AG04449 (cell line): ENCODE measurements at regions not wholly inside any gene's neighbourhood (a gene's known extent, or its start where the extent isn't known, plus 50 kb on each side); places are given as distances from the start of the nearest gene placed in this dataset.

Experiments used
- CTCF ChIA-PET: fragments of 350-600 bp; formaldehyde crosslinking; extraction: SDS; loops from one replicate; lab custom pipeline; 2021; ENCODE audit warnings: antibody characterized with exemption; lab: Yijun Ruan, JAX
- POLR2A ChIA-PET: fragments of 400-600, 350-600 bp; formaldehyde crosslinking; extraction: SDS; loops from one replicate; lab custom pipeline; 2020; ENCODE audit warnings: antibody characterized with exemption, inconsistent platforms; lab: Yijun Ruan, JAX
- DNase-seq: peaks from one replicate; pipeline ENCODE4 v3.0.0-alpha.2; 2010; ENCODE audit warnings: low read depth, low spot score
- H3K4me3 ChIP-seq: 2 replicates; pipeline ENCODE4 v1.5.1; 2011; ENCODE audit warnings: low read depth, mild to moderate bottlenecking, control low read depth, low read length
- TF ChIP-seq, protein P1 (sequence below): IDR thresholded peaks from one replicate; pipeline ENCODE4 v1.5.1; 2011; ENCODE audit warnings: mild to moderate bottlenecking, moderate library complexity, low read length, control low read depth, inconsistent platforms; ENCODE audit not compliant: insufficient read depth; ENCODE audit errors: missing control alignments

DNA sequence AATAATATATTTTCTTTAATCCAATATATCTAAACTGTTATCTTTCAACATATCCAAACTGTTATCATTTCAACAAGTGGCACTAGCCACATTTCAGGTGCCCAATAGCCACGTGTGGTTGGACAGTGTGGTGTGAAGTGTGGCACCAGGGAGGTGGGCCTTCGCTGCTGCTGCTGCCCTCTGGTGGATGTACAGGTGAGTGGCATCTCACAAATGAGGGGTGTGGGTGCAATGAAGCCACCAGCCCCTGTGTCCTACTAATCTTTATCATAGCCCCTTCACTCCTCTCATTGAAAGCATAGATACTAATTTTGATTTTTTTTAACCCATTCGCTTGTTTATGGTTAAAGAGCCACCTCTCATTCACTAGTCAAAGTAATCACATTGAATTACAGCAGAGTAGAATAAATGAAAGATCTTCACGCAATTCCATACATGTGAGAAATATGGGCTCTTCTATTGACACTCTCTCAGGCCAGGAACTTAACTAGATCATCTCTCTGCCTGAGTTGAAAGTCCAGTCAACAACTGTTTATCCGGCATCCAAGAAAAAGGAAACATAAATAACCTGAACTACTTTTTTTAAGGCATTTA is 499.2 kb downstream of the OMA1 start:
- ChIA-PET CTCF (interaction anchor here (1.1 to 1.3 kb wide), 2 partner anchors 27 to 623 kb away, joined by 4 read pairs; no protein-coding TSS in a partner anchor), POLR2A (no interaction called here)
- TF ChIP-seq, protein P1, sequence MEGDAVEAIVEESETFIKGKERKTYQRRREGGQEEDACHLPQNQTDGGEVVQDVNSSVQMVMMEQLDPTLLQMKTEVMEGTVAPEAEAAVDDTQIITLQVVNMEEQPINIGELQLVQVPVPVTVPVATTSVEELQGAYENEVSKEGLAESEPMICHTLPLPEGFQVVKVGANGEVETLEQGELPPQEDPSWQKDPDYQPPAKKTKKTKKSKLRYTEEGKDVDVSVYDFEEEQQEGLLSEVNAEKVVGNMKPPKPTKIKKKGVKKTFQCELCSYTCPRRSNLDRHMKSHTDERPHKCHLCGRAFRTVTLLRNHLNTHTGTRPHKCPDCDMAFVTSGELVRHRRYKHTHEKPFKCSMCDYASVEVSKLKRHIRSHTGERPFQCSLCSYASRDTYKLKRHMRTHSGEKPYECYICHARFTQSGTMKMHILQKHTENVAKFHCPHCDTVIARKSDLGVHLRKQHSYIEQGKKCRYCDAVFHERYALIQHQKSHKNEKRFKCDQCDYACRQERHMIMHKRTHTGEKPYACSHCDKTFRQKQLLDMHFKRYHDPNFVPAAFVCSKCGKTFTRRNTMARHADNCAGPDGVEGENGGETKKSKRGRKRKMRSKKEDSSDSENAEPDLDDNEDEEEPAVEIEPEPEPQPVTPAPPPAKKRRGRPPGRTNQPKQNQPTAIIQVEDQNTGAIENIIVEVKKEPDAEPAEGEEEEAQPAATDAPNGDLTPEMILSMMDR: peak; percentile 71
- H3K4me3 ChIP-seq: no peak overlapping the region
- DNase-seq: no peak

DNA sequence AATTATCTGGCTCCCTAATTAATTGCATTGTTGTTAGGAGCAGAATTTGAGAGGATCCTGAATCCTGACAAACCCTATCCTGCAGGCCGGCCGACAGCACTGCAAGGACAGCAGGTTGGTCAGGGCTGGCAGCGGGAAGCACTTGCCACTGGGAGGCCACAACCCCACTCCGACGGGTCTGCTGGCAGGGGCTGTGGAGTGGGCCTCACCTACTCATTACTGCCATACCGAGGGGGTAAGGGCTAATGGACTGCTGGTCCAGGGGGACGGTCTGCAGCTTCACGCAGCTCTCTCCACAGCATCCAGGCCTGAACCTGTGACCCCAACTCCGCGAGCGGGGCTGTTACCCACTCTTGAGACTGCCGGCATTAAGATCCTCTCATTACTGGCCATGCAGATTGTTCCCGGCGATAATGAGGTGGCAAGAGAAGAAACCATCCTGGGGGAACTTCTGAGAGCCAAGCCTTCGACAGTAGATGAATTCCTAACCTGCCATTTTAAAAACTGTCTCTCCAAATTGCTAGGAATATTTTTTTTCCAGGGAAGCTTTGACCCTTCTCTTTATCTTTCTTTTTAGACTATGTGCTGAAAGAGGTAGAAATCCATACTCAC is 501.3 kb downstream of the OMA1 start:
- POLR2A ChIA-PET: no interaction called here
- DNase-seq: no peak
- TF ChIP-seq, protein P1: no peak
- CTCF ChIA-PET: no interaction called here
- H3K4me3 ChIP-seq: no peak overlapping the region

DNA sequence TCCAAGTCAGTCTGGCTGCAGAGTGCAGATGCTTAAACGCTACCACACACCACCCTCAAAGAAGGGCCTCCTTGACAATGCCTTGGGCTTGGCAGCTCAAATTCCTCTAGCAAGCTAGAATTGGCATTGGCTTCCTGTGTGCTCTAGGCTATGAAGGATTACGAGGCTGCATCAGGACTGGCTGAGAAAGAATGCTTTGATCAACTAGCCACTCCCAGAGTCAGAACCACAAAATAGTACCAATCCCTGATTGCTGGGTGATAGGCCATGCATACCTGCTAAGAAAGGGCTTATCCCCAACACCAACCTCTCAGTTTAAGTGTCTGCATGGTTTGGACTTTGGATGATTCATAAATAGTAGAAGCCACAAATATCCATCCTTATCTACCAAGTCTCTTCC is 504.9 kb downstream of the OMA1 start:
- TF ChIP-seq, protein P1: no peak
- ChIA-PET CTCF (no interaction called here), POLR2A (no interaction called here)
- DNase-seq: no peak
- no peak overlapping the region for H3K4me3 ChIP-seq

DNA sequence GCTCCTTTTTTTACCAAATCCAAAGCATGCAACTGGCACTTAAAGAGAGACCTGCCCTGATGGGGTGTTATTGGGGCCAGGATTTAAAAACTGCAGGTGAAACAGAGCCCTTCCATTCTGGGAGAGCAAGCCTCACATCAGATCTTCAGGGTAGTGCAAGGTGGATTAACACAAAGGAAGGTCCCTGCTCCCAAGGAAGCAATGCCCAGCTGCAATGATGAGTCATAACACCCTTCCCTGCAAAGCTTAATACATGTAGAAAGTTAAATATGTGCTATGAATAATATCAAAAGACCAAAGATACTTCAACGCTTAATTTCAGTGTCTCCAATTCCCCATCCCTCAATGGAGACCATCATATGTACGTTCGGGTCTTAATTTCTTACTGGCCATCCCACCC is 508.0 kb downstream of the OMA1 start:
- POLR2A ChIA-PET: no interaction called here
- CTCF ChIA-PET: no interaction called here
- TF ChIP-seq, protein P1: no peak

DNA sequence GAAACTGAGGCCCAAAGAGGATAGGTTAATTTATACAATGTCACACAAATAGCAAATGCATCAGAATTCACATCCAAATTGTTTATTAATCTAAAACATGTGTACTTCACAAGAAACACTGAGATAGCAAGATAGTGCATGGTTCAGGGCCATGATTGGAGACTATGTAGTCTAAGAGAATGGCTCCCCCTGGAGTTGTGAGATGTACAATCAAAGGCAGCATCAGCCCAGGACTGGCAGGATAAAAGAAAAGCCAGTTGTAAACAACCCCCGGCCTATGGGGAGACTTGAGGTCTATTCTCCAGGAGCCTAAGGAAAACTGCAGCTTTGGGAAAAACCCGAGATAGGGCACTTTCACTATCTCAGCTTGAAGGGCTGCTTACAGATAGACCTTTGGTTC is 511.0 kb downstream of the OMA1 start:
- no peak for DNase-seq
- H3K4me3 ChIP-seq: no peak overlapping the region
- ChIA-PET CTCF (no interaction called here), POLR2A (no interaction called here)
- TF ChIP-seq, protein P1: no peak

More for the DNA sequence above, 508.0 kb downstream of the OMA1 start:
- H3K4me3 ChIP-seq: no peak overlapping the region
- no peak for DNase-seq

DNA sequence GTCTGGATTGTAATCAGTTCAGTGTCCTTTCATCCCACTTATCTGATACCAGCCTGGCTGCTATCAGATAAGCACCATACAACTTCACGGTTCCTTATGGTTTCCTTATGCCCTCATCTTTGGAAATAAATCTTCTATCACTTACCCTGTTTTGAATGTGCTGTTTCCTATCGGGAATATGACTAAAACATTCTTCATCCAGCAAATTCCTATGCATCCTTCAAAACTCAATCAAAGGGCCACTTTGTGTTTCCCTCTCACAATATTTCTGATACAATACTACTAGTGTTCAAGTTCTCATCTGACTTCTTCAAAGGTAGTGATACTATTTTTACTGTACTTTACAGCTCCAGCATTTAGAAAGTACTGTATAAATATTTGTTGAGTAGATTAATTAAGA is 513.2 kb downstream of the OMA1 start:
- H3K4me3 ChIP-seq: no peak overlapping the region
- CTCF ChIA-PET: no interaction called here
- no peak for DNase-seq
- TF ChIP-seq, protein P1: no peak
- POLR2A ChIA-PET: no interaction called here
